ENCODE measurements at regions not wholly inside any gene's neighbourhood (a gene's known extent, or its start where the extent isn't known, plus 50 kb on each side); places are given as distances from the start of the nearest gene placed in this dataset.

GRCh38 chr5:2691530-2691929 is 59.9 kb downstream of the IRX2 start:
- TF ChIP-seq, protein P1, sequence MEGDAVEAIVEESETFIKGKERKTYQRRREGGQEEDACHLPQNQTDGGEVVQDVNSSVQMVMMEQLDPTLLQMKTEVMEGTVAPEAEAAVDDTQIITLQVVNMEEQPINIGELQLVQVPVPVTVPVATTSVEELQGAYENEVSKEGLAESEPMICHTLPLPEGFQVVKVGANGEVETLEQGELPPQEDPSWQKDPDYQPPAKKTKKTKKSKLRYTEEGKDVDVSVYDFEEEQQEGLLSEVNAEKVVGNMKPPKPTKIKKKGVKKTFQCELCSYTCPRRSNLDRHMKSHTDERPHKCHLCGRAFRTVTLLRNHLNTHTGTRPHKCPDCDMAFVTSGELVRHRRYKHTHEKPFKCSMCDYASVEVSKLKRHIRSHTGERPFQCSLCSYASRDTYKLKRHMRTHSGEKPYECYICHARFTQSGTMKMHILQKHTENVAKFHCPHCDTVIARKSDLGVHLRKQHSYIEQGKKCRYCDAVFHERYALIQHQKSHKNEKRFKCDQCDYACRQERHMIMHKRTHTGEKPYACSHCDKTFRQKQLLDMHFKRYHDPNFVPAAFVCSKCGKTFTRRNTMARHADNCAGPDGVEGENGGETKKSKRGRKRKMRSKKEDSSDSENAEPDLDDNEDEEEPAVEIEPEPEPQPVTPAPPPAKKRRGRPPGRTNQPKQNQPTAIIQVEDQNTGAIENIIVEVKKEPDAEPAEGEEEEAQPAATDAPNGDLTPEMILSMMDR (IDR thresholded peaks at IDR 0.05; ENCODE audit: low read depth, low read length), result no peak
- no peak for TF ChIP-seq EZH2phosphoT487 (IDR thresholded peaks at IDR 0.05; ENCODE audit: low read depth)

All from OCI-LY3 (cell line).